HEK293T (cell line): ENCODE measurements at regions not wholly inside any gene's neighbourhood (a gene's known extent, or its start where the extent isn't known, plus 50 kb on each side); places are given as distances from the start of the nearest gene placed in this dataset.

Source experiments
- BHLHE40 ChIP-seq: fragments of 450-650 bp; IDR thresholded peaks from 2 replicates; pipeline ENCODE4 v1.6.1; 2016; ENCODE audit warnings: mild to moderate bottlenecking, moderate library complexity, borderline replicate concordance
- ELF4 ChIP-seq: fragments of 450-650 bp; IDR thresholded peaks from 2 replicates; pipeline ENCODE4 v1.6.1; 2017; ENCODE audit warnings: antibody characterized with exemption
- FOXK2 ChIP-seq: fragments of 450-650 bp; IDR thresholded peaks from 2 replicates; pipeline ENCODE4 v1.6.1; 2016; ENCODE audit warnings: mild to moderate bottlenecking
- FOXM1 ChIP-seq: fragments of 450-650 bp; IDR thresholded peaks from 2 replicates; pipeline ENCODE4 v1.6.1; 2017; ENCODE audit warnings: mild to moderate bottlenecking, borderline replicate concordance
- HDGF ChIP-seq: fragments of 450-650 bp; IDR thresholded peaks from 2 replicates; pipeline ENCODE4 v1.6.1; 2017; ENCODE audit warnings: antibody characterized with exemption, borderline replicate concordance
- SP1 ChIP-seq: fragments of 450-650 bp; IDR thresholded peaks from 2 replicates; pipeline ENCODE4 v1.6.1; 2017

GRCh38 chr13:104683789-104684188 lies 1617.6 kb upstream of the SLC10A2 start:
- TF ChIP-seq FOXK2 (no peak), FOXM1 (no peak), SP1 (no peak), BHLHE40 (no peak), ELF4 (no peak), HDGF (no peak)
